HEK293 (cell line): ENCODE measurements at regions not wholly inside any gene's neighbourhood (a gene's known extent, or its start where the extent isn't known, plus 50 kb on each side); places are given as distances from the start of the nearest gene placed in this dataset.

Source experiments
- CTCF ChIA-PET: fragments of 350-600 bp; formaldehyde crosslinking; extraction: SDS; loops from one replicate; lab custom pipeline; 2021; ENCODE audit warnings: antibody characterized with exemption; lab: Yijun Ruan, JAX
- POLR2A ChIA-PET: fragments of 300-600 bp; formaldehyde crosslinking; extraction: SDS; loops from one replicate; lab custom pipeline; 2020; ENCODE audit warnings: antibody characterized with exemption, inconsistent platforms; lab: Yijun Ruan, JAX
- H3K27ac ChIP-seq: fragments of 200-500 bp; sonication (Bioruptor generic); 2 replicates; pipeline ENCODE4 v1.5.1; 2014; ENCODE audit warnings: low read depth, low read length, control low read depth, inconsistent platforms; ENCODE audit errors: extremely low read depth
- H3K36me3 ChIP-seq, 2 experiments: fragments of 200-500 bp in 1 of 2; sonication (Bioruptor generic) in 1 of 2; 1 replicate in 1 of 2; 2 replicates in 1 of 2; pipeline ENCODE4 v1.5.1; 2014 to 2017; ENCODE audit warnings: inconsistent platforms in 2 of 2, low read length in 2 of 2; ENCODE audit not compliant: control insufficient read depth in 2 of 2, insufficient read depth in 1 of 2
- H3K4me1 ChIP-seq: fragments of 200-500 bp; sonication (Bioruptor generic); 2 replicates; pipeline ENCODE4 v1.5.1; 2014; ENCODE audit warnings: mild to moderate bottlenecking, low read length, inconsistent platforms; ENCODE audit not compliant: control insufficient read depth, insufficient read depth
- H3K4me3 ChIP-seq: 2 replicates; pipeline ENCODE4 v1.5.1; 2011; ENCODE audit warnings: low read depth, mild to moderate bottlenecking, control low read depth, low read length, moderate library complexity
- H3K9me3 ChIP-seq: fragments of 200-500 bp; sonication (Bioruptor generic); 2 replicates; pipeline ENCODE4 v1.5.1; 2014; ENCODE audit warnings: low read depth, low read length, inconsistent platforms; ENCODE audit not compliant: control insufficient read depth, insufficient read depth
- GLI2 ChIP-seq: fragments of 450-650 bp; formaldehyde crosslinking; IDR thresholded peaks from 2 replicates; pipeline ENCODE4; 2017; ENCODE audit warnings: missing biosample characterization, missing genetic modification characterization, low read depth, borderline replicate concordance
- HOXD13 ChIP-seq: sonication (generic); formaldehyde crosslinking; IDR thresholded peaks from 2 replicates; pipeline ENCODE4 v1.8.0; 2022; ENCODE audit warnings: missing genetic modification reagents, borderline replicate concordance
- MEIS1 ChIP-seq: sonication (generic); formaldehyde crosslinking; IDR thresholded peaks from 2 replicates; pipeline ENCODE4 v1.8.1; 2022; ENCODE audit warnings: missing genetic modification reagents, mild to moderate bottlenecking, borderline replicate concordance
- OSR2 ChIP-seq: fragments of 450-650 bp; formaldehyde crosslinking; IDR thresholded peaks from 2 replicates; pipeline ENCODE4 v1.5.1; 2016; ENCODE audit warnings: missing biosample characterization, missing genetic modification characterization
- SCRT2 ChIP-seq: fragments of 450-650 bp; formaldehyde crosslinking; IDR thresholded peaks from 2 replicates; pipeline ENCODE4 v1.5.1; 2016; ENCODE audit warnings: missing biosample characterization, missing genetic modification characterization
- SP2 ChIP-seq: fragments of 450-650 bp; formaldehyde crosslinking; IDR thresholded peaks from 2 replicates; pipeline ENCODE4 v1.5.1; 2016; ENCODE audit warnings: missing biosample characterization, missing genetic modification characterization
- WT1 ChIP-seq: fragments of 450-650 bp; formaldehyde crosslinking; IDR thresholded peaks from 2 replicates; pipeline ENCODE4 v1.5.1; 2016; ENCODE audit warnings: missing biosample characterization, missing genetic modification characterization
- YY2 ChIP-seq: fragments of 450-650 bp; formaldehyde crosslinking; IDR thresholded peaks from 2 replicates; pipeline ENCODE4 v1.5.1; 2016; ENCODE audit warnings: missing biosample characterization, missing genetic modification characterization
- ZFP41 ChIP-seq: fragments of 450-650 bp; formaldehyde crosslinking; IDR thresholded peaks from 2 replicates; pipeline ENCODE4 v1.5.1; 2016; ENCODE audit warnings: missing biosample characterization, missing genetic modification characterization, borderline replicate concordance
- ZNF10 ChIP-seq: fragments of 450-650 bp; formaldehyde crosslinking; IDR thresholded peaks from 2 replicates; pipeline ENCODE4 v1.5.1; 2017; ENCODE audit warnings: missing biosample characterization, missing genetic modification characterization
- ZNF16 ChIP-seq: fragments of 450-650 bp; formaldehyde crosslinking; IDR thresholded peaks from 2 replicates; pipeline ENCODE4 v1.5.1; 2016; ENCODE audit warnings: low read depth, missing biosample characterization, missing genetic modification characterization
- ZNF302 ChIP-seq: fragments of 450-650 bp; formaldehyde crosslinking; IDR thresholded peaks from 2 replicates; pipeline ENCODE4 v1.5.1; 2016; ENCODE audit warnings: missing biosample characterization, missing genetic modification characterization, low read depth
- ZNF423 ChIP-seq: fragments of 450-650 bp; formaldehyde crosslinking; IDR thresholded peaks from 2 replicates; pipeline ENCODE4 v1.5.1; 2016; ENCODE audit warnings: missing biosample characterization, missing genetic modification characterization
- ZNF521 ChIP-seq: fragments of 450-650 bp; formaldehyde crosslinking; IDR thresholded peaks from 2 replicates; pipeline ENCODE4 v1.5.1; 2017; ENCODE audit warnings: missing biosample characterization, mild to moderate bottlenecking, missing genetic modification characterization
- ZNF549 ChIP-seq: fragments of 450-650 bp; IDR thresholded peaks from 2 replicates; pipeline ENCODE4 v1.5.1; 2018; ENCODE audit warnings: missing biosample characterization, missing genetic modification characterization, mild to moderate bottlenecking, inconsistent platforms, moderate library complexity
- ZNF555 ChIP-seq: fragments of 450-650 bp; formaldehyde crosslinking; conservative IDR thresholded peaks from 2 replicates; pipeline ENCODE4 v1.5.1; 2017; ENCODE audit warnings: missing biosample characterization, mild to moderate bottlenecking, missing genetic modification characterization, inconsistent platforms
- ZNF621 ChIP-seq: fragments of 450-650 bp; formaldehyde crosslinking; IDR thresholded peaks from 2 replicates; pipeline ENCODE4 v1.5.1; 2017; ENCODE audit warnings: missing biosample characterization, missing genetic modification characterization
- ZNF629 ChIP-seq: fragments of 450-650 bp; formaldehyde crosslinking; IDR thresholded peaks from 2 replicates; pipeline ENCODE4 v1.5.1; 2017; ENCODE audit warnings: missing biosample characterization, missing genetic modification characterization
- ZNF776 ChIP-seq: fragments of 450-650 bp; formaldehyde crosslinking; IDR thresholded peaks from 2 replicates; pipeline ENCODE4 v1.5.0; 2017; ENCODE audit warnings: missing biosample characterization, missing genetic modification characterization, borderline replicate concordance
- ZNF830 ChIP-seq: fragments of 450-650 bp; IDR thresholded peaks from 2 replicates; pipeline ENCODE4 v1.5.0; 2018; ENCODE audit warnings: missing biosample characterization, missing genetic modification characterization, low read depth, mild to moderate bottlenecking, moderate library complexity
- ZNF843 ChIP-seq: fragments of 450-650 bp; formaldehyde crosslinking; IDR thresholded peaks from 2 replicates; pipeline ENCODE4 v1.5.1; 2016; ENCODE audit warnings: missing biosample characterization, missing genetic modification characterization
- TF ChIP-seq, protein P1 (sequence below): fragments of 450-650 bp; formaldehyde crosslinking; IDR thresholded peaks from 2 replicates; pipeline ENCODE4 v1.5.1; 2016; ENCODE audit warnings: missing biosample characterization, missing genetic modification characterization, borderline replicate concordance
- TF ChIP-seq, protein P2 (sequence below): IDR thresholded peaks from 2 replicates; pipeline ENCODE4 v1.6.1; 2011; ENCODE audit warnings: mild to moderate bottlenecking, low read depth, low read length, borderline replicate concordance
- TF ChIP-seq, protein P3 (sequence below): fragments of 450-650 bp; formaldehyde crosslinking; IDR thresholded peaks from 2 replicates; pipeline ENCODE4 v1.5.1; 2017; ENCODE audit warnings: missing biosample characterization, missing genetic modification characterization
- TF ChIP-seq, protein P4 (sequence below): fragments of 450-650 bp; formaldehyde crosslinking; IDR thresholded peaks from 2 replicates; pipeline ENCODE4 v1.5.1; 2016; ENCODE audit warnings: missing biosample characterization, missing genetic modification characterization
- TF ChIP-seq, protein P5 (sequence below): fragments of 450-650 bp; formaldehyde crosslinking; IDR thresholded peaks from 2 replicates; pipeline ENCODE4 v1.5.1; 2016; ENCODE audit warnings: missing biosample characterization, missing genetic modification characterization, borderline replicate concordance
- TF ChIP-seq, protein P6 (sequence below): fragments of 450-650 bp; formaldehyde crosslinking; IDR thresholded peaks from 2 replicates; pipeline ENCODE4 v1.5.1; 2016; ENCODE audit warnings: missing biosample characterization, missing genetic modification characterization

DNA sequence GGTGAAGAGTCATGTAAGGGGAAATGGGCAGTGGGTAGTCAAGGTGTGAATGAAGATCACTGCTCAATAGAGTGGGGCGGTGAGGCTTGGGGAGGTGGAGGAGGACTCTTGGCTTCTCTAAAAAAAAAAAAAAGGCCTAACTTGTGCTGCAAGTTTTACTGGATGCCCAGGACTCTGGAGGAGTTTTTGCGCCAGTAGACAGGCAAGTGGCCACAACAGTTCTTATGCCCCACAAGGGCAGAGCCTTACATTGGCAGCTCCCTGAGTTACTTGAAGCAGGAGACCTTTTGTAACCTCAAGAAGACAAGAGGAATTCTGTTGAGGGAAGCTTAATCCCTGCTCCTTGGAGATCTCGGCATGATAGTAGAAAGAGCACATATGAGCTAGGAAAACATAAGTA lies 54.9 kb upstream of the PPP2R5A start (continued):
- TF ChIP-seq, protein P1, sequence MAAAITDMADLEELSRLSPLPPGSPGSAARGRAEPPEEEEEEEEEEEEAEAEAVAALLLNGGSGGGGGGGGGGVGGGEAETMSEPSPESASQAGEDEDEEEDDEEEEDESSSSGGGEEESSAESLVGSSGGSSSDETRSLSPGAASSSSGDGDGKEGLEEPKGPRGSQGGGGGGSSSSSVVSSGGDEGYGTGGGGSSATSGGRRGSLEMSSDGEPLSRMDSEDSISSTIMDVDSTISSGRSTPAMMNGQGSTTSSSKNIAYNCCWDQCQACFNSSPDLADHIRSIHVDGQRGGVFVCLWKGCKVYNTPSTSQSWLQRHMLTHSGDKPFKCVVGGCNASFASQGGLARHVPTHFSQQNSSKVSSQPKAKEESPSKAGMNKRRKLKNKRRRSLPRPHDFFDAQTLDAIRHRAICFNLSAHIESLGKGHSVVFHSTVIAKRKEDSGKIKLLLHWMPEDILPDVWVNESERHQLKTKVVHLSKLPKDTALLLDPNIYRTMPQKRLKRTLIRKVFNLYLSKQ: no peak
- TF ChIP-seq ZNF302 (tag by site-specific recombination): no peak
- TF ChIP-seq ZNF555 (tag by site-specific recombination): no peak
- TF ChIP-seq ZNF16: no peak
- TF ChIP-seq ZNF423: no peak
- TF ChIP-seq, protein P2, sequence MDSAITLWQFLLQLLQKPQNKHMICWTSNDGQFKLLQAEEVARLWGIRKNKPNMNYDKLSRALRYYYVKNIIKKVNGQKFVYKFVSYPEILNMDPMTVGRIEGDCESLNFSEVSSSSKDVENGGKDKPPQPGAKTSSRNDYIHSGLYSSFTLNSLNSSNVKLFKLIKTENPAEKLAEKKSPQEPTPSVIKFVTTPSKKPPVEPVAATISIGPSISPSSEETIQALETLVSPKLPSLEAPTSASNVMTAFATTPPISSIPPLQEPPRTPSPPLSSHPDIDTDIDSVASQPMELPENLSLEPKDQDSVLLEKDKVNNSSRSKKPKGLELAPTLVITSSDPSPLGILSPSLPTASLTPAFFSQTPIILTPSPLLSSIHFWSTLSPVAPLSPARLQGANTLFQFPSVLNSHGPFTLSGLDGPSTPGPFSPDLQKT: no peak
- no peak for TF ChIP-seq ZNF621 (tag by site-specific recombination)
- TF ChIP-seq MEIS1 (CRISPR knock-in tag): no peak
- no peak for TF ChIP-seq WT1
- TF ChIP-seq, all 188 proteins: peak for 0

DNA sequence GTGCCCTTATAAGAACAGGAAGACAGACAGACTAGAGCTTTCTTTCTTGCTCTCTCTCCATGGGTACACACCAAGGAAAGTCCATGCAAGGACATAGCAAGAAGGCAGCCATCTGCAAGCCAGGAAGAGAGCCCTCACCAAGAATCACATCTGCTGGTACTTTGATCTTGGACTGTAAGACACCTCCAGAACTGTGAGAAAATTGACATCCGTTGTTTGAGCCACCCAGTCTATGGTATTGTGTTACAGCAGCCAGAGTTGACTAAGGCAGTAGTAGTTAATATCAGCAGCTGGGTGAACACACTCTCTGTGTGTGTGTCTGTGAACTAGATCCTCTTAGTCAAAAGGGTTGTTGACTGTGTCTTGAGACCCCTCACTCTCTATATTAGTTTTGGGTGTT lies 53.8 kb upstream of the PPP2R5A start:
- Histone ChIP-seq H3K4me3 (no peak overlapping the region), H3K36me3 (no peaks in the 10 kb centered on the region), H3K9me3 (no peaks in the 10 kb centered on the region), H3K27ac (no peak overlapping the region), H3K4me1 (peaks cover 3% of the 10 kb centered on the region; the same call in 1 of the 2 replicates)
- ChIA-PET POLR2A (no interaction called here), CTCF (interaction anchor here (0.5 kb wide), 1 partner anchor 38 kb away, joined by 3 read pairs; no protein-coding TSS in a partner anchor)
- TF ChIP-seq, protein P3, sequence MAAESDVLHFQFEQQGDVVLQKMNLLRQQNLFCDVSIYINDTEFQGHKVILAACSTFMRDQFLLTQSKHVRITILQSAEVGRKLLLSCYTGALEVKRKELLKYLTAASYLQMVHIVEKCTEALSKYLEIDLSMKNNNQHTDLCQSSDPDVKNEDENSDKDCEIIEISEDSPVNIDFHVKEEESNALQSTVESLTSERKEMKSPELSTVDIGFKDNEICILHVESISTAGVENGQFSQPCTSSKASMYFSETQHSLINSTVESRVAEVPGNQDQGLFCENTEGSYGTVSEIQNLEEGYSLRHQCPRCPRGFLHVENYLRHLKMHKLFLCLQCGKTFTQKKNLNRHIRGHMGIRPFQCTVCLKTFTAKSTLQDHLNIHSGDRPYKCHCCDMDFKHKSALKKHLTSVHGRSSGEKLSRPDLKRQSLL (tag by site-specific recombination): no peak
- no peak for TF ChIP-seq SCRT2
- TF ChIP-seq YY2: no peak
- TF ChIP-seq, protein P4, sequence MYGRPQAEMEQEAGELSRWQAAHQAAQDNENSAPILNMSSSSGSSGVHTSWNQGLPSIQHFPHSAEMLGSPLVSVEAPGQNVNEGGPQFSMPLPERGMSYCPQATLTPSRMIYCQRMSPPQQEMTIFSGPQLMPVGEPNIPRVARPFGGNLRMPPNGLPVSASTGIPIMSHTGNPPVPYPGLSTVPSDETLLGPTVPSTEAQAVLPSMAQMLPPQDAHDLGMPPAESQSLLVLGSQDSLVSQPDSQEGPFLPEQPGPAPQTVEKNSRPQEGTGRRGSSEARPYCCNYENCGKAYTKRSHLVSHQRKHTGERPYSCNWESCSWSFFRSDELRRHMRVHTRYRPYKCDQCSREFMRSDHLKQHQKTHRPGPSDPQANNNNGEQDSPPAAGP (tag by site-specific recombination): no peak
- TF ChIP-seq OSR2 (tag by site-specific recombination): no peak
- no peak for TF ChIP-seq GLI2 (tag by site-specific recombination)
- no peak for TF ChIP-seq ZNF521 (tag by site-specific recombination)
- no peak for TF ChIP-seq ZNF629 (tag by site-specific recombination)
- TF ChIP-seq ZNF843: no peak
- TF ChIP-seq SP2 (tag by site-specific recombination): no peak
- TF ChIP-seq ZNF776 (tag by site-specific recombination): no peak
- no peak for TF ChIP-seq ZNF549 (tag by site-specific recombination)
- TF ChIP-seq ZNF830 (tag by site-specific recombination): no peak
- TF ChIP-seq, protein P5, sequence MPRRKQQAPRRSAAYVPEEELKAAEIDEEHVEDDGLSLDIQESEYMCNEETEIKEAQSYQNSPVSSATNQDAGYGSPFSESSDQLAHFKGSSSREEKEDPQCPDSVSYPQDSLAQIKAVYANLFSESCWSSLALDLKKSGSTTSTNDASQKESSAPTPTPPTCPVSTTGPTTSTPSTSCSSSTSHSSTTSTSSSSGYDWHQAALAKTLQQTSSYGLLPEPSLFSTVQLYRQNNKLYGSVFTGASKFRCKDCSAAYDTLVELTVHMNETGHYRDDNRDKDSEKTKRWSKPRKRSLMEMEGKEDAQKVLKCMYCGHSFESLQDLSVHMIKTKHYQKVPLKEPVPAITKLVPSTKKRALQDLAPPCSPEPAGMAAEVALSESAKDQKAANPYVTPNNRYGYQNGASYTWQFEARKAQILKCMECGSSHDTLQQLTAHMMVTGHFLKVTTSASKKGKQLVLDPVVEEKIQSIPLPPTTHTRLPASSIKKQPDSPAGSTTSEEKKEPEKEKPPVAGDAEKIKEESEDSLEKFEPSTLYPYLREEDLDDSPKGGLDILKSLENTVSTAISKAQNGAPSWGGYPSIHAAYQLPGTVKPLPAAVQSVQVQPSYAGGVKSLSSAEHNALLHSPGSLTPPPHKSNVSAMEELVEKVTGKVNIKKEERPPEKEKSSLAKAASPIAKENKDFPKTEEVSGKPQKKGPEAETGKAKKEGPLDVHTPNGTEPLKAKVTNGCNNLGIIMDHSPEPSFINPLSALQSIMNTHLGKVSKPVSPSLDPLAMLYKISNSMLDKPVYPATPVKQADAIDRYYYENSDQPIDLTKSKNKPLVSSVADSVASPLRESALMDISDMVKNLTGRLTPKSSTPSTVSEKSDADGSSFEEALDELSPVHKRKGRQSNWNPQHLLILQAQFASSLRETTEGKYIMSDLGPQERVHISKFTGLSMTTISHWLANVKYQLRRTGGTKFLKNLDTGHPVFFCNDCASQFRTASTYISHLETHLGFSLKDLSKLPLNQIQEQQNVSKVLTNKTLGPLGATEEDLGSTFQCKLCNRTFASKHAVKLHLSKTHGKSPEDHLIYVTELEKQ: no peak
- TF ChIP-seq ZFP41 (tag by site-specific recombination): no peak
- TF ChIP-seq HOXD13: no peak
- no peak for TF ChIP-seq ZNF555 (tag by site-specific recombination)
- no peak for TF ChIP-seq ZNF10 (tag by site-specific recombination)
- TF ChIP-seq, protein P6, sequence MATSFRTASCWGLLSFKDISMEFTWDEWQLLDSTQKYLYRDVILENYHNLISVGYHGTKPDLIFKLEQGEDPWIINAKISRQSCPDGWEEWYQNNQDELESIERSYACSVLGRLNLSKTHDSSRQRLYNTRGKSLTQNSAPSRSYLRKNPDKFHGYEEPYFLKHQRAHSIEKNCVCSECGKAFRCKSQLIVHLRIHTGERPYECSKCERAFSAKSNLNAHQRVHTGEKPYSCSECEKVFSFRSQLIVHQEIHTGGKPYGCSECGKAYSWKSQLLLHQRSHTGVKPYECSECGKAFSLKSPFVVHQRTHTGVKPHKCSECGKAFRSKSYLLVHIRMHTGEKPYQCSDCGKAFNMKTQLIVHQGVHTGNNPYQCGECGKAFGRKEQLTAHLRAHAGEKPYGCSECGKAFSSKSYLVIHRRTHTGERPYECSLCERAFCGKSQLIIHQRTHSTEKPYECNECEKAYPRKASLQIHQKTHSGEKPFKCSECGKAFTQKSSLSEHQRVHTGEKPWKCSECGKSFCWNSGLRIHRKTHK (tag by site-specific recombination): no peak
